GM12878 (cell line): ENCODE measurements at regions not wholly inside any gene's neighbourhood (a gene's known extent, or its start where the extent isn't known, plus 50 kb on each side); places are given as distances from the start of the nearest gene placed in this dataset.

Experiments used
- CTCF ChIP-seq, 3 experiments: IDR thresholded peaks in 2 of 3; conservative IDR thresholded peaks in 1 of 3; 2 replicates each; pipeline ENCODE4 v1.5.1; 2011; ENCODE audit warnings: low read depth in 3 of 3, low read length in 3 of 3, mild to moderate bottlenecking in 3 of 3, control low read depth in 2 of 3, moderate library complexity in 2 of 3, inconsistent platforms in 1 of 3, mixed read lengths in 1 of 3; ENCODE audit not compliant: control insufficient read depth in 2 of 3, insufficient read depth in 1 of 3; ENCODE audit errors: extremely low read depth in 1 of 3
- DPF2 ChIP-seq: fragments of 450-650 bp; IDR thresholded peaks from 2 replicates; pipeline ENCODE4 v1.6.1; 2017; ENCODE audit warnings: mild to moderate bottlenecking
- EP300 ChIP-seq, 2 experiments: fragments of 150-350 bp in 1 of 2; IDR thresholded peaks; 2 replicates each; pipeline ENCODE4 v1.6.1; 2011 to 2012; ENCODE audit warnings: low read depth in 2 of 2, low read length in 2 of 2, borderline replicate concordance in 1 of 2, improper control_type of control experiment in 1 of 2, inconsistent platforms in 1 of 2; ENCODE audit not compliant: control insufficient read depth in 1 of 2
- NFYB ChIP-seq: IDR thresholded peaks from 2 replicates; pipeline ENCODE4 v1.6.1; 2011; ENCODE audit warnings: low read depth, mild to moderate bottlenecking, low read length, improper control_type of control experiment, moderate library complexity; ENCODE audit not compliant: insufficient read depth
- POLR2A ChIP-seq: IDR thresholded peaks from 2 replicates; pipeline ENCODE4 v1.6.1; 2011; ENCODE audit warnings: low read depth, mild to moderate bottlenecking, low read length
- SIN3A ChIP-seq: IDR thresholded peaks from 2 replicates; pipeline ENCODE4 v1.6.1; 2012; ENCODE audit warnings: low read depth, low read length, improper control_type of control experiment
- SIX5 ChIP-seq: IDR thresholded peaks from 2 replicates; pipeline ENCODE4 v1.6.1; 2011; ENCODE audit warnings: mild to moderate bottlenecking, low read depth, low read length, moderate library complexity; ENCODE audit not compliant: severe bottlenecking

DNA sequence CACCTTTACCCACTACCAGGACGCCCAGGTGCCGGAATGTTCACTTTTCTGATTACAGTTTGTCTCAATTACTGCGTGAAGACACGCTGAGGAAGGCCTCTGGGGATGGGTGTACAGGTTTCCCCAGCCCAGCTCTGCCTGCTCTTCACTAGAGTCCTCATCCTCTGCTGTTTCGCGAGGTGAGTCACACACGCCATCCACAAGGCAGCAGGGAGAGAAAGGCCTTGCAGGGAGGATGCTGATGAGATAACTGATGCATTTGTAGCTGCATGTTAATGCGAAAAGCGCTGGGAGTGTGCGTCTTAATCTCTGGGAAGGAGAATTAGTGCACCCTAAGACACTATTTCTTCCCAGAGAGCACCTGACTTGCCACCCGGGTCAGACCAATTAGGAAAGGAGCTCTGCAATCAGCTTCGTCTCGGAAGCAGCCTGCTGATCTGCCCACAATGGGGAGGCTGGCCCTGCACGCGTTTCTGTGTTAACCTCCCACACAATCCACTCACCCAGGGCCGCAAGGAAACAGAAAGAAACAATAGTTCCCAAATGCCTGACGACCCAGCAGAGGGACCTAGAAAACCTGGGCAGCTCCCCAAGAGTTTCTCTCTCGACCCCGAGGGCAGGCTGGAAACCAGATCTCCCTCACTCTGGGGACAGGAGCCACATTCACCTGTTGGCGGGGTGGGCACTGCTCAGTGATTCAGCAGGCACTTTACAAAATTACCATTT is 578.7 kb downstream of the GLRX3 start:
- TF ChIP-seq EP300 (IDR thresholded peaks at IDR 0.05; ENCODE audit: borderline replicate concordance in 1 of 2, control insufficient read depth in 1 of 2, low read depth in 2 of 2, low read length in 2 of 2) = no peak
- no peak for TF ChIP-seq SIX5
- TF ChIP-seq POLR2A = no peak
- TF ChIP-seq SIN3A = no peak
- no peak for TF ChIP-seq NFYB
- TF ChIP-seq DPF2 = no peak
- TF ChIP-seq CTCF (IDR thresholded peaks at IDR 0.05 in 2 of 3, conservative IDR thresholded peaks at IDR 0.05 in 1 of 3; ENCODE audit: control insufficient read depth in 2 of 3, extremely low read depth in 1 of 3, insufficient read depth in 1 of 3, low read depth in 3 of 3, low read length in 3 of 3) = no peak
